Effector memory CD8-positive, alpha-beta T cell (primary cell): ENCODE measurements at regions not wholly inside any gene's neighbourhood (a gene's known extent, or its start where the extent isn't known, plus 50 kb on each side); places are given as distances from the start of the nearest gene placed in this dataset.

Source experiments
- ATAC-seq: fragments of 150-1000 bp; cut with Tn5 transposase; replicated peaks from 2 replicates; pipeline ENCODE4 v1.10.0; 2021; ENCODE audit warnings: mild to moderate bottlenecking, moderate library complexity
- DNase-seq, 3 experiments: peaks; one replicate each; pipeline ENCODE4 v3.0.0; 2021
- H3K27ac Mint-ChIP-seq, 2 donors: one replicate each; pipeline ENCODE4 v1.8.0; 2022; ENCODE audit warnings: mild to moderate bottlenecking in 2 of 2, mixed read lengths in 2 of 2, moderate library complexity in 2 of 2
- H3K27me3 Mint-ChIP-seq, 2 donors: one replicate each; pipeline ENCODE4 v1.8.0; 2022; ENCODE audit warnings: mixed read lengths in 2 of 2
- H3K36me3 Mint-ChIP-seq: one replicate; pipeline ENCODE4 v1.8.0; 2022; ENCODE audit warnings: mild to moderate bottlenecking, moderate library complexity, mixed read lengths; ENCODE audit not compliant: insufficient read depth
- H3K4me1 Mint-ChIP-seq, 2 donors: one replicate each; pipeline ENCODE4 v1.8.0; 2022; ENCODE audit warnings: low read depth in 2 of 2, mixed read lengths in 2 of 2
- H3K4me3 Mint-ChIP-seq, 2 donors: one replicate each; pipeline ENCODE4 v1.8.0; 2022; ENCODE audit warnings: mild to moderate bottlenecking in 2 of 2, mixed read lengths in 2 of 2, moderate library complexity in 2 of 2
- H3K9me3 Mint-ChIP-seq, 2 donors: one replicate each; pipeline ENCODE4 v1.8.0; 2022; ENCODE audit warnings: mixed read lengths in 2 of 2

- Mint-ChIP-seq H3K4me1 (no peaks in the 10 kb centered on the region), H3K36me3 (no peaks in the 10 kb centered on the region), H3K27me3 (no peaks in the 10 kb centered on the region), H3K4me3 (no peak overlapping the region), H3K27ac (no peak overlapping the region), H3K9me3 (peaks cover 3 to 8% of the 10 kb centered on the region in 2 donors)
- DNase-seq (no peak), ATAC-seq (no peak)
These were observed 295.3 kb downstream of the DRD1 start for GRCh38 chr5:175148636-175149172.

GRCh38 chr5:175146733-175147132 lies 297.2 kb downstream of the DRD1 start:
- peaks cover under 1 to 5% of the 10 kb centered on the region in 2 donors for H3K9me3 Mint-ChIP-seq

GRCh38 chr5:175141421-175141820 lies 302.6 kb downstream of the DRD1 start:
- ATAC-seq (no peak), DNase-seq (no peak)
- Mint-ChIP-seq H3K4me1 (no peaks in the 10 kb centered on the region), H3K9me3 (peaks cover 11 to 17% of the 10 kb centered on the region in 2 donors), H3K36me3 (no peaks in the 10 kb centered on the region), H3K27me3 (no peaks in the 10 kb centered on the region), H3K27ac (no peak overlapping the region), H3K4me3 (no peak overlapping the region)

More at GRCh38 chr5:175146733-175147132, 297.2 kb downstream of the DRD1 start:
- DNase-seq (no peak), ATAC-seq (no peak)
- Mint-ChIP-seq H3K27me3 (no peaks in the 10 kb centered on the region), H3K36me3 (no peaks in the 10 kb centered on the region), H3K4me3 (no peak overlapping the region), H3K4me1 (no peaks in the 10 kb centered on the region), H3K27ac (no peak overlapping the region)

GRCh38 chr5:175133185-175133584 lies 310.8 kb downstream of the DRD1 start:
- H3K4me3 Mint-ChIP-seq = no peak overlapping the region
- H3K27me3 Mint-ChIP-seq = no peaks in the 10 kb centered on the region
- no peak for DNase-seq
- peaks cover 6 to 11% of the 10 kb centered on the region in 2 donors for H3K9me3 Mint-ChIP-seq
- no peaks in the 10 kb centered on the region for H3K4me1 Mint-ChIP-seq
- ATAC-seq = no peak
- H3K27ac Mint-ChIP-seq = no peak overlapping the region
- no peaks in the 10 kb centered on the region for H3K36me3 Mint-ChIP-seq

DNA sequence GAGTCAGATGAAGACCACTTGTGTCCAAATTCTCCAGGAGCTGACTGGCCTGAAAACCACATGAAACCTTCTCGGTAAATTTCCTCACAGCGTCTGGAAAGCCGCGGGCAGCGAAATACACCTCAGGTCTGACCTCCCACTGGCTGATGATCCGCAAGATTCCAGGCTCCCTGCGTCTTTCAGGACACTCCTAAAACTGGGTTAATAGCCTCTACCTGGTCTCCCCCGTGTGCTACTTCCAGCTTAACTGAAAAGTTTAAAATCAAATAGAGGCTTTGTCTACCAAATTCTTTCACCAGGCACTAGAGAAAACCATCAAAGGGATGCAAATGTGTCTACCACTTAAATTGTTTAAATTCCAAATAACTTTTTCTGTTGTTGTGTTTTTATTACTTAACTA lies 312.6 kb downstream of the DRD1 start:
- no peak for ATAC-seq
- no peak for DNase-seq
- Mint-ChIP-seq H3K4me3 (no peak overlapping the region), H3K4me1 (no peaks in the 10 kb centered on the region), H3K9me3 (peaks cover 6 to 10% of the 10 kb centered on the region in 2 donors), H3K27ac (no peak overlapping the region), H3K36me3 (no peaks in the 10 kb centered on the region), H3K27me3 (no peaks in the 10 kb centered on the region)

GRCh38 chr5:175129619-175130018 lies 314.4 kb downstream of the DRD1 start:
- H3K27me3 Mint-ChIP-seq = no peaks in the 10 kb centered on the region
- H3K27ac Mint-ChIP-seq = no peak overlapping the region
- H3K9me3 Mint-ChIP-seq = peaks cover 0 to 5% of the 10 kb centered on the region in 2 donors
- no peak for ATAC-seq
- H3K36me3 Mint-ChIP-seq = no peaks in the 10 kb centered on the region
- H3K4me1 Mint-ChIP-seq = no peaks in the 10 kb centered on the region
- no peak overlapping the region for H3K4me3 Mint-ChIP-seq
- DNase-seq = no peak

- H3K27me3 Mint-ChIP-seq = peaks cover 0 to 1% of the 10 kb centered on the region in 2 donors
- H3K27ac Mint-ChIP-seq = no peak overlapping the region
- peaks cover 0 to 5% of the 10 kb centered on the region in 2 donors for H3K9me3 Mint-ChIP-seq
- ATAC-seq = no peak
- no peaks in the 10 kb centered on the region for H3K36me3 Mint-ChIP-seq
- no peak for DNase-seq
- no peaks in the 10 kb centered on the region for H3K4me1 Mint-ChIP-seq
- H3K4me3 Mint-ChIP-seq = no peak overlapping the region
These were observed 314.9 kb downstream of the DRD1 start for GRCh38 chr5:175129121-175129520.

- H3K4me1 Mint-ChIP-seq = no peaks in the 10 kb centered on the region
- no peaks in the 10 kb centered on the region for H3K36me3 Mint-ChIP-seq
- no peak overlapping the region for H3K4me3 Mint-ChIP-seq
- no peak for DNase-seq
- H3K27ac Mint-ChIP-seq = no peak overlapping the region
- no peak for ATAC-seq
- H3K9me3 Mint-ChIP-seq = peaks cover 0 to 2% of the 10 kb centered on the region in 2 donors
- H3K27me3 Mint-ChIP-seq = peaks cover 11% of the 10 kb centered on the region in 2 donors
These were observed 319.2 kb downstream of the DRD1 start for GRCh38 chr5:175124821-175125220.

DNA sequence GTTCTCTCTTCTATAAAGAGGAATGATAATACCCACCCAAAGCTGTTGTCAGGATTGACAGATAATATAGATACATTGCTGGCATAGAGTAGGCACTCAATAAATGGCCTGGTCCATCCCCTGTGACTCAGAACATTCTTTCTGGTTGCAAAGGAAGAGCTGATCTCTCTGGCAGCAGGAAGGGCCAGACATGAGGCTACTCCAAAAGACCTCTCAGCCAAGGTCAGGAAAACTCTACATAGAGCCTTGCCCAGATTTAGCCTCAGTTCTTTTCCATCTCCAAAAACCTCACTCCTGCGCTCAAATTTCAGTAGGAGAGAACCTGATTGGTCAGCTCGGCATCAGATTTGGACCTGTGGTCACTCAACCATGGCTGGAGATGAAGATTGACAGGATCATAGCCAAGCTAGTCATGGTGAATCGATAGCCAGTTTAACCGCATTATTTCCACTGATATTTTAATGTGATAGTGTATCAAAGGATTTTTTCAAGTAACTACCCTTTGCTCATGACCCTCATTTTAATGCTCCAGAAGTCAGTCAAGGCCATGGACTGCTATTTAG lies 319.6 kb downstream of the DRD1 start:
- ATAC-seq (no peak), DNase-seq (no peak)
- Mint-ChIP-seq H3K9me3 (peaks cover 0 to 2% of the 10 kb centered on the region in 2 donors), H3K27ac (no peak overlapping the region), H3K4me1 (no peaks in the 10 kb centered on the region), H3K36me3 (no peaks in the 10 kb centered on the region), H3K27me3 (peaks cover 11% of the 10 kb centered on the region in 2 donors), H3K4me3 (no peak overlapping the region)

DNA sequence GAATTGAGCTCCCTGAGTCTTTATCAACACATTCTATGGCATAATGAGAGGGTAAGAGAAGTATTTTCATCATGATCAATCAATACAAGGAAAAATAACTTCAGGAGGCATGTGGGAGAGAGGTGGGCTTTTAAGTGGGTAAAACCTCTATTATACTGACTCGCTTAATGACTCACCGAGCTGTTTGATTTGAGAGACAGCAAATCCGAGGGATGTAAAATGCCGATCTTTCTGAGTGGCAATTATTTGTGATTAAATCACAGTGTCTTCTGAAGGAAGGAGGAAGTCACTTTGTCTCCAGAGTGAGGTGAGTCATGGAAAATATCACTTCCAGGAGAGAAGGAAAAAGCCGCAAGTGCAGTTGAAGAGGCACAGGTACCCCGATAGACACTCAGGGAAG lies 320.4 kb downstream of the DRD1 start:
- no peak for ATAC-seq
- Mint-ChIP-seq H3K4me3 (no peak overlapping the region), H3K27me3 (peaks cover 11 to 16% of the 10 kb centered on the region in 2 donors), H3K4me1 (no peaks in the 10 kb centered on the region), H3K9me3 (peaks cover 0 to 2% of the 10 kb centered on the region in 2 donors), H3K36me3 (no peaks in the 10 kb centered on the region), H3K27ac (no peak overlapping the region)
- no peak for DNase-seq

GRCh38 chr5:175121457-175121856 lies 322.5 kb downstream of the DRD1 start:
- Mint-ChIP-seq H3K4me3 (no peak overlapping the region), H3K4me1 (peaks cover 0 to under 1% of the 10 kb centered on the region in 2 donors), H3K36me3 (no peaks in the 10 kb centered on the region), H3K9me3 (peaks cover 2 to 7% of the 10 kb centered on the region in 2 donors), H3K27ac (no peak overlapping the region), H3K27me3 (peaks cover 17 to 37% of the 10 kb centered on the region in 2 donors)
- DNase-seq (no peak), ATAC-seq (no peak)

- Mint-ChIP-seq H3K4me3 (no peak overlapping the region), H3K4me1 (peaks cover 0 to 2% of the 10 kb centered on the region in 2 donors), H3K27me3 (peaks cover 17 to 39% of the 10 kb centered on the region in 2 donors), H3K9me3 (peaks cover 2 to 7% of the 10 kb centered on the region in 2 donors), H3K36me3 (no peaks in the 10 kb centered on the region), H3K27ac (no peak overlapping the region)
- DNase-seq (no peak), ATAC-seq (no peak)
These were observed 323.6 kb downstream of the DRD1 start for GRCh38 chr5:175120412-175120811.

DNA sequence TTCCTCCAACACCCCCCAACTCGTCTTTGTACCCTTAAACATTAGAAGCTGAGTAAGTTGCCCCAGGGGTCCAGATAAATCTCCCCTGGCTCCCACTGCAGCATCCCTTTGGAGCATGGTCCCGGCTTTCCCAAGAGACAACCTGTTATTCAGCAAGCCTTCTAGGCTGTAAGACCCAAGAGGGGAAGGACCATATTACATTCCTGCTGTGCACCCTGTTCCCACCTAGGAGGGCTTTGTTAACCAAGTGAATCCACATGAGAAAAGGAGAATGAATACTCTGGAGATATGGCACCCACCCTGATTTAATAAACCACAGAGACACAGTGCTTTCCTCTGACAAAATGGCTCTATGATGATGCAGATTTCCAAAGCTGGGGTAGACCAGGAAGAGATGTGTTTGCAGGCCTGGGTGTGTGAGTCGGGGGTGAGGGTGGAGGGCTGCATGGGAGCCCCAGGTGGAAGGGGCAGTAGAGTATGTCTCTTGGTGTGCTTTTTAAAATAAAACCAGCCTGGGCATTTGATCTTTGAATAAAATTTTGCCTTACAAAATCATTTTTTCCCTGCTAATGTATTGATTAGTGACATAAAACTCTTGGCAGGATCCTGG lies 325.2 kb downstream of the DRD1 start:
- ATAC-seq = no peak
- Mint-ChIP-seq H3K9me3 (peaks cover 2 to 7% of the 10 kb centered on the region in 2 donors), H3K4me3 (no peak overlapping the region)

GRCh38 chr5:175116466-175117048 lies 327.4 kb downstream of the DRD1 start:
- no peak overlapping the region for H3K27ac Mint-ChIP-seq
- H3K36me3 Mint-ChIP-seq = no peaks in the 10 kb centered on the region
- peaks cover 6 to 44% of the 10 kb centered on the region in 2 donors for H3K27me3 Mint-ChIP-seq
- no peak for DNase-seq
- no peak overlapping the region for H3K4me3 Mint-ChIP-seq
- peaks cover 0 to 2% of the 10 kb centered on the region in 2 donors for H3K4me1 Mint-ChIP-seq
- no peak for ATAC-seq
- H3K9me3 Mint-ChIP-seq = peaks cover 0 to 7% of the 10 kb centered on the region in 2 donors

More for the DNA sequence above, 325.2 kb downstream of the DRD1 start:
- H3K27me3 Mint-ChIP-seq = peaks cover 12 to 39% of the 10 kb centered on the region in 2 donors
- no peak for DNase-seq
- H3K36me3 Mint-ChIP-seq = no peaks in the 10 kb centered on the region
- H3K27ac Mint-ChIP-seq = no peak overlapping the region
- H3K4me1 Mint-ChIP-seq = peaks cover 0 to 2% of the 10 kb centered on the region in 2 donors
